Panc1 (cell line): ENCODE measurements at regions not wholly inside any gene's neighbourhood (a gene's known extent, or its start where the extent isn't known, plus 50 kb on each side); places are given as distances from the start of the nearest gene placed in this dataset.

Experiments
- ATAC-seq: fragments of 200-7000 bp; cut with Tn5 transposase; 2 replicates; pipeline ENCODE4 v1.9.1; 2020; ENCODE audit warnings: mild to moderate bottlenecking, moderate library complexity
- BruUV-seq: library from RNA; stranded (reverse); fragments of 400-500 nt; replicated peaks from 2 replicates; lab custom pipeline; 2021; lab: Mats Ljungman, UMichigan
- CTCF ChIA-PET: fragments of 300-600 bp; sonication (Branson Sonifier 250); formaldehyde crosslinking; loops from one replicate; lab custom pipeline; 2022; ENCODE audit warnings: antibody characterized with exemption; lab: Charles Lee
- POLR2A ChIA-PET: fragments of 300-600 bp; sonication (Branson Sonifier 250); formaldehyde crosslinking; loops from one replicate; lab custom pipeline; 2022; ENCODE audit warnings: antibody characterized with exemption; lab: Charles Lee
- DNase-seq: peaks from one replicate; pipeline ENCODE4 v3.0.0-alpha.2; 2010; ENCODE audit warnings: low read depth, low spot score
- H3K27ac ChIP-seq: 2 replicates; pipeline ENCODE4 v1.5.1; 2011; ENCODE audit warnings: mild to moderate bottlenecking, low read length, inconsistent platforms
- H3K27me3 ChIP-seq: fragments of 200-500 bp; sonication (Bioruptor generic); 2 replicates; pipeline ENCODE4 v1.6.0; 2014; ENCODE audit warnings: low read length, inconsistent platforms; ENCODE audit not compliant: control insufficient read depth, insufficient read depth
- H3K36me3 ChIP-seq: fragments of 200-500 bp; sonication (Bioruptor generic); 2 replicates; pipeline ENCODE4 v1.5.1; 2014; ENCODE audit warnings: inconsistent platforms, mild to moderate bottlenecking, low read length, moderate library complexity; ENCODE audit not compliant: control insufficient read depth, insufficient read depth
- H3K4me1 ChIP-seq: 2 replicates; pipeline ENCODE4 v1.5.1; 2011; ENCODE audit warnings: inconsistent platforms, mild to moderate bottlenecking, low read length, moderate library complexity; ENCODE audit not compliant: control insufficient read depth, insufficient read depth
- H3K4me3 ChIP-seq, 2 experiments: 2 replicates each; pipeline ENCODE4 v1.5.1; 2011 to 2012; ENCODE audit warnings: low read depth in 2 of 2, low read length in 2 of 2, mild to moderate bottlenecking in 2 of 2, inconsistent platforms in 1 of 2, moderate library complexity in 1 of 2
- H3K9me3 ChIP-seq: fragments of 200-500 bp; sonication (Bioruptor generic); 2 replicates; pipeline ENCODE4 v1.5.1; 2014; ENCODE audit warnings: low read depth, mild to moderate bottlenecking, inconsistent platforms, low read length, moderate library complexity; ENCODE audit not compliant: control insufficient read depth, insufficient read depth
- POLR2AphosphoS5 ChIP-seq: IDR thresholded peaks from 2 replicates; pipeline ENCODE4 v1.6.1; 2012; ENCODE audit warnings: mild to moderate bottlenecking, low read depth, low read length, moderate library complexity
- REST ChIP-seq, 2 experiments: IDR thresholded peaks; 2 replicates each; pipeline ENCODE4 v1.6.1; 2011 to 2012; ENCODE audit warnings: low read depth in 2 of 2, control low read depth in 1 of 2, low read length in 1 of 2, mild to moderate bottlenecking in 1 of 2, moderate library complexity in 1 of 2; ENCODE audit not compliant: insufficient read depth in 1 of 2
- SIN3A ChIP-seq: IDR thresholded peaks from 2 replicates; pipeline ENCODE4 v1.6.1; 2012; ENCODE audit warnings: low read depth, mild to moderate bottlenecking, low read length, moderate library complexity, borderline replicate concordance; ENCODE audit not compliant: insufficient read depth
- TCF7L2 ChIP-seq: IDR thresholded peaks from 2 replicates; pipeline ENCODE4 v1.6.1; 2011; ENCODE audit warnings: mild to moderate bottlenecking, low read depth, low read length, inconsistent platforms
- in situ Hi-C: cut with HindIII; loops from 2 replicates; pipeline ENCODE4 v1.10.0; 2016; ENCODE audit warnings: low sequenced_read_pairs, low pct_unique_long_range_greater_than_20kb
- intact Hi-C: fragments of 100-400 bp; cut with micrococcal nuclease; formaldehyde crosslinking; loops from one replicate; pipeline ENCODE4 v1.10.0; 2022; ENCODE audit not compliant: unreplicated experiment
- TF ChIP-seq, protein P1 (sequence below): fragments of 450-650 bp; IDR thresholded peaks from 2 replicates; pipeline ENCODE4 v1.5.1; 2017; ENCODE audit warnings: mild to moderate bottlenecking

GRCh38 chr2:78281164-78281563, 744.3 kb upstream of the REG3G start:
- POLR2A ChIA-PET = no interaction called here
- no peak for ATAC-seq
- H3K4me3 ChIP-seq = no peak overlapping the region
- in situ Hi-C loops (no loop called here), intact Hi-C loops (no loop called here)
- no peaks in the 10 kb centered on the region for H3K36me3 ChIP-seq
- H3K27ac ChIP-seq = no peak overlapping the region
- no peaks in the 10 kb centered on the region for H3K27me3 ChIP-seq
- BruUV-seq = no TSS peak
- H3K4me1 ChIP-seq = no peaks in the 10 kb centered on the region
- no peaks in the 10 kb centered on the region for H3K9me3 ChIP-seq
- TF ChIP-seq, protein P1, sequence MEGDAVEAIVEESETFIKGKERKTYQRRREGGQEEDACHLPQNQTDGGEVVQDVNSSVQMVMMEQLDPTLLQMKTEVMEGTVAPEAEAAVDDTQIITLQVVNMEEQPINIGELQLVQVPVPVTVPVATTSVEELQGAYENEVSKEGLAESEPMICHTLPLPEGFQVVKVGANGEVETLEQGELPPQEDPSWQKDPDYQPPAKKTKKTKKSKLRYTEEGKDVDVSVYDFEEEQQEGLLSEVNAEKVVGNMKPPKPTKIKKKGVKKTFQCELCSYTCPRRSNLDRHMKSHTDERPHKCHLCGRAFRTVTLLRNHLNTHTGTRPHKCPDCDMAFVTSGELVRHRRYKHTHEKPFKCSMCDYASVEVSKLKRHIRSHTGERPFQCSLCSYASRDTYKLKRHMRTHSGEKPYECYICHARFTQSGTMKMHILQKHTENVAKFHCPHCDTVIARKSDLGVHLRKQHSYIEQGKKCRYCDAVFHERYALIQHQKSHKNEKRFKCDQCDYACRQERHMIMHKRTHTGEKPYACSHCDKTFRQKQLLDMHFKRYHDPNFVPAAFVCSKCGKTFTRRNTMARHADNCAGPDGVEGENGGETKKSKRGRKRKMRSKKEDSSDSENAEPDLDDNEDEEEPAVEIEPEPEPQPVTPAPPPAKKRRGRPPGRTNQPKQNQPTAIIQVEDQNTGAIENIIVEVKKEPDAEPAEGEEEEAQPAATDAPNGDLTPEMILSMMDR = no peak
- TF ChIP-seq SIN3A (no peak), POLR2AphosphoS5 (no peak), TCF7L2 (no peak), REST (IDR thresholded peaks at IDR 0.05; ENCODE audit: insufficient read depth in 1 of 2, low read depth in 2 of 2, low read length in 1 of 2) (no peak)
- CTCF ChIA-PET = no interaction called here
- DNase-seq = no peak

GRCh38 chr2:78290581-78291214, 734.8 kb upstream of the REG3G start:
- in situ Hi-C loops (no loop called here), intact Hi-C loops (no loop called here)
- Histone ChIP-seq H3K9me3 (no peaks in the 10 kb centered on the region), H3K27me3 (no peaks in the 10 kb centered on the region), H3K4me1 (no peaks in the 10 kb centered on the region), H3K4me3 (no peak overlapping the region), H3K36me3 (no peaks in the 10 kb centered on the region), H3K27ac (no peak overlapping the region)
- ATAC-seq (no peak), DNase-seq (no peak)
- ChIA-PET POLR2A (no interaction called here), CTCF (no interaction called here)
- no TSS peak for BruUV-seq
- TF ChIP-seq TCF7L2 (no peak), REST (IDR thresholded peaks at IDR 0.05; ENCODE audit: insufficient read depth in 1 of 2, low read depth in 2 of 2, low read length in 1 of 2) (no peak), POLR2AphosphoS5 (no peak), SIN3A (no peak)
- TF ChIP-seq, protein P1 = no peak
